Limb (tissue), 2 donors: ENCODE measurements at regions not wholly inside any gene's neighbourhood (a gene's known extent, or its start where the extent isn't known, plus 50 kb on each side); places are given as distances from the start of the nearest gene placed in this dataset.

Source experiments
- DNase-seq, 2 donors: peaks; one replicate each; pipeline ENCODE4 v3.0.0-alpha.2; 2016; ENCODE audit errors: extremely low spot score in 2 of 2

DNA sequence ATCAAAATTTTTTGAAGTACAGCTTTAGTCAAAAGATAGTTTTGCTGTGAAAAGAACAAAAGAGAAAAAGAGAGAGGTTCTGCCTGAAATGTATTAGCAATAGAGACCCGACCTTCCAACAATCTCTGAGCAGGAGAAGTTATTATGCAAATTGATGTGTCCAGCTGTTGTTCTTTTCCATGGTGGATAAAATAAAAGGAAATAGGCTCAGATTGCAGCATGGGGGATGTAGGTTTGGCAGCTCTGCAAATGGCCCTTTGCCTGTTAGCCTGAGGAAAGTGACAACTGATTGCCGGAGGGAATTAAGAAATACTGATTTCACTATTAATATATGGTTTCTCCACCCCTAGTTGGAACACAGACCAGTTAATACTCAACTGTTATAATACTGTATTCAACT, 1283.2 kb upstream of the NXPH2 start:
- peak; percentile 31 to 74 for DNase-seq

DNA sequence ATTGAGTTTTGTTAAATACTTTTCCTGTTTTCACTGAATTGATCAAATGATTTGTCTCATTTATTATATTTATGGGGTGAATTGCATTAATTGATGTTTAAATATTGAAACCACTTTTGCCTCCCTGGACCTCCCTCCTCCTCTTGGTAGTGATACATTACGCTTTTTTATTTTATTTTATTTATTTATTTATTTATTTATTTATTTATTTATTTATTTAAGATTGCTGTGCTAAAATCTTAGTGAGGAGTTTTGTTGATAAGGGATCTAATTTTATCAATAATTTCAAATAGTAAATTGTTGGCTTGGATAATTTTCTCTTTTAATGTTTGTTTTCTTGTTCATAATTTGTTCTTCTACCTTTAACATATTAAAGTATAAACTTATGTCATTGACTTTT, 1281.0 kb upstream of the NXPH2 start:
- no peak for DNase-seq

DNA sequence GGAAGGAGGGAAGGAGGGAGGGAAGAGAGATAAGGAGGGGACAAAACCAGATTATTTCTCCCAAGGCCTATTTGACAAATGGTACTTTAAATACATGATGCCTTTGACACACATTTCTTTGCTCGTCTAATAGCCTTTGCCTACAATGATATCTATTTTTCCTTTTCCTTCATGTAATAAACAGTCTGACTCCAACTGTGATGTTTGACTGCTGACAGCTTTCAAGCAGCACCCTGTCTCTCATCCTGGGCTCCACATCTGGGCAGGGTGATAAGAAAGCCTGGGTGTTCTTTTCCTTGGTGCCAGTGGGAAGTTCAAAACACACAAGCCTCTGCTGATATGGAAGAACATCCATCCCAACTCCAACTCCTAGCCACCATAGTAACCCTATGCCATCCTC, 1277.7 kb upstream of the NXPH2 start:
- no peak for DNase-seq

DNA sequence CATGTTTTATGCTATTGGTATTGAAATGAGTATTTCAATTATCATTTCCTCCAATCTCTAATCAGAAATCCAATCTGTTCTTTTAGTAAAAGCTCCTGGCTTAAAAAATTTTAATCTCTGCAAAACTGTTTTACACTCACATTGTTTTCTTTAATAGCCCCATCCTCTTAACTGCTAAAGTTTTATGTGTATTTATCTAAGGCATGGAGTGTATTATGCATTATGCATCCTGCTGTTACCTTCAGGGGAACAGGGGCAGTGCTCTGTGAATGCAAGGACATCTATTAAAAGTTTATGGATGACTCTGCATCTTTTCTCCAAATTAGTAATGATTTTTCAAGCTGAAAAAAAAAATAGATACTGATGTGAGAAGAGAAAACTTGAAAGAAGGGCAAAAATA, 1261.6 kb upstream of the NXPH2 start:
- DNase-seq = no peak

DNA sequence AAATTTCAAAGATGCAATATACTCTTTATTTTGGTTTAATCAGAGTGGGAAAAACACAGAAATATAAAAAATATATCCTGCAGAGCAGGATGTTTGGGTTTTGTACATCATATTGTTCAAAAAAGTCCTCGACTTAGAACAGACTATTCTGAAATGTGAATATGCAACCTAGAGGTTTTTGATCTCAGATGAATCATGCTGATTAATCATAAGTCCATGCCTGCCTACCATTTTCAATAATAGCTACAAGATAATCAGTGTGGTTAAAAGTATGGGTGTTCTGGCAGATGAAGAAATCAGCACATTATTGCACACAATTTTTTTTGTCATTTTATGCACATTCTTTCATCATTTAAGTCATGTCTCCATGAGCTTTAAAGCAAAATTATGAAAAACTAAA, 1261.0 kb upstream of the NXPH2 start:
- no peak for DNase-seq

DNA sequence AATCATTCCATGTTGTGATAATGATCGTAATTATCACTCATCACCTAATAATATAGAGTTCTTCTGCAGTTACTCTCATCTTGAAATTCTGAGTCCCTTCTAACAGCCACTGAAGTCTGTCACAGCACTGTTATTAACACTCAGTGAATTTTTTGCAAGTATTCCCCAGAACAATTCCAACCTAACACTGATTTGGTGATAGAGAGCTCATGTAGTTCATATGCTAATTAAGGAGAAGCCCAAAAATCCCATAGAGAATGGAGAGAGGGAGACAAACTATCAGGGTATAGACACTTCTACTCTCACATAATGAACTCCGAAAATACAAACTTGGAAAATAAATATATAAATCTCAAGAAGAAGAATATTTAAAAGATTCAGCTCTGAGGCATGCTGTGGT, 1253.4 kb upstream of the NXPH2 start:
- DNase-seq = no peak

DNA sequence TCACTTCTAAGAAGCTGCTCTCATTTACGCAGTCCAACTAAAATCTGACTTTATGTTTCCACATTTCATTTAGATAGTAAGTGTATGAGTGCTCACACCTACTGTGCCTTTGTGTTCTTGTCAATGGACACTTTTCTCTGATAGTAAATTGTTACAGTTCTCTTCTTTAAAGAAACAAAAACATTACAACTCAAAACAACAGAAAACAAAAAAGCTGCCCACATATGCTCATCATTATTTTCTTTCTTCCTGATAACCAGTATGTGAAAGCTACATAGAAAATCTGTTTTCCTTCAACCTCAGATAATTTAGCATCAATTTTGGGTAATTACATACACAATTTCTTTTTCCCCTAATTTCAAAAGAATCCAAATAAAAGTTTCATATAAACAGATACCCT, 1247.8 kb upstream of the NXPH2 start:
- DNase-seq = no peak

DNA sequence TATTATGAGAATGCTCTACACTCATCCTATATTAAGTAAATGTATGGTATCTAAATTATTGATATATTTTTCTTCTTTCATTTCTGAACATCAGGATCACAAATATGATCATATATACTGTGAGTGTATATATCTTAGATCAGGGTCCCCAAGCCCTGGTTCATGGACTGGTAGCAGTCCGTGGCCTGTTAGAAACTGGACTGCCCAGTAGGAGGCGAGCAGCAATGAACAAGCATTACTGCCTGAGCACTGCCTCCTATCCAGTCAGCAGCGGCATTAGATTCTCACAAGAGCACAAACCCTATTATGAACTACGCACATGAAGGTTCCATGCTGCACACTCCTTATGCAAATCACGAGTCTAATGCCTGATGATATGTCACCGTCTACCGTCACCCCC, 1247.1 kb upstream of the NXPH2 start:
- DNase-seq = no peak

DNA sequence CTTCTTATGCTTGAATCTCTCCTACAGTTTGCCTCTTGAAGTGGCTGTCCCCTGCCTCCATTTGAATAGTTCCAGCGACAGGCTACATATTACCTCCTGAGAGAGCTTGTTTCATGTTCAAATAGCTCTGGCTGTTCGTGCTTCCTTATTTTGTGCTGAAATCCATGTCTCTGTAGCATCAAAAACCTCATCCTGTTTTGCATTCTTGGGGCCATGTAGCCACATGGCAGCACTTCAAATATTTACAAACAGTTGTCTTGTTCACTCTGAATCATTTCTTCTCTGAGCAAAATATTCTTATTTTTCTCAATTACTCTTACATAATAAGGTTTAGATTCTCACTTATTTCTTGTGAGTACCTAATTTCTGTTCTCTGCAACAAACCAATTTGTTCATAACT, 1243.1 kb upstream of the NXPH2 start:
- no peak for DNase-seq

DNA sequence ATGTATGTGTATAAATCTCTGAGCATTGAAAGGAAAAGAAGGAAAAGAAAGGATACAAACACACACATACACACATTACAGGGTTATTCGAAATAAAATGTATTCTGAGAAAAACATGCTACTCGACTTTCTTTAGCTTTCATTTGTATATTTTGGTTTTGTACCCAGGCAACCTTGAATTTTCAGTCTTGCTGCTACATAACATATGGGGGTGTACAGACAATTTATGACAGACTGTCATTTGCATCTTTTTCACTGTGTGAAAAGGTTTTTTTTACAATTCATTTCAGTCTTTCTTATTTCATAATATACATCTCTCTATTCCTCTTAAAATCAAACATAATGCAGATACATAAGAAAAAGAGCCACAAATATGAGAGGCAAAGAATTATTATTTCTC, 1238.4 kb upstream of the NXPH2 start:
- DNase-seq = no peak

DNA sequence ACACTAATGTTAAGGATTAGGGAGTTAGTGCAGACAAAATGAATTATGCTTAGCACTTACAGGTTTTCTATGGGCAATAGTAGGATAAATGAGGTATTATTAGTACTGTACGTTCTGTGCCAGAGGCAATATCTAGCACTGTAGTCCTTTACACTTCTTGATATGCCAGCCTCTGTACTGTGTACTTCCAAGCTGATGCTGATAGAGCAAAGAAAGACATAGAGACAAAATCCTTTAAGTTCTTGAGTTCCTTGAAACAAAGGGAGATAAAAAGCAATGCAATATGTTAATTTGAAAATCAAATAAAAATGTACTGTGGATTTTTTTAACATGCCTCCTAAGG, 1234.0 kb upstream of the NXPH2 start:
- DNase-seq = no peak

DNA sequence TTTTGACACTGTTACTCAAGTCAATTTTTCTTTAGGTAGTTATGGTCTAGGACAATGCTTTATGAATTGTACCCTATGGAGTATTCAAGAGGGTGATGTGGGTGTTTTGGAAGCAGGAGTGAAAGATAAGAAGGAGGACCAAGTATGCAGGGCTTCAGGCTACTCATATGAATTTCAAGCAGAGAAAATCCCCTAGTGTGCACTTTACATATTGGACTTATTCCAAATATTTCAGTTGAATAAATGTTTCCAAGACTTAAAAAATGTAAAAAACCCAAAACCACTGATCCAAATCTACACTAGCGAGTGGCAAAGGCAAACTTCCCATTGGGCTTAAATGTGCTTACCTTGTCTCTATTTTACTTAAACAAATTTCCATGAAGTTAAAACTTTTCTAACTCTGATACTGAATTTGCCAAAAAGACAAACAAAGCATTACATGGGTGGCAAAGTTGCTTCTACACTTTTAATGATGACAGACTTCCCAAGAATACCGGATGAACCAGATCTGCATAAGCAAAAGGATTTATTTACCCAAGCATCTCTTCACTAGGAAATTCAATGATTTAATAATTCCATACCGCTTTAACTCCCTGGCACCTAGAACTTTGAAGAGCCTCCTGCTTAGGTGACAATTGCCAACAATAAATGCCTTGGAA, 1233.5 kb upstream of the NXPH2 start:
- no peak for DNase-seq

DNA sequence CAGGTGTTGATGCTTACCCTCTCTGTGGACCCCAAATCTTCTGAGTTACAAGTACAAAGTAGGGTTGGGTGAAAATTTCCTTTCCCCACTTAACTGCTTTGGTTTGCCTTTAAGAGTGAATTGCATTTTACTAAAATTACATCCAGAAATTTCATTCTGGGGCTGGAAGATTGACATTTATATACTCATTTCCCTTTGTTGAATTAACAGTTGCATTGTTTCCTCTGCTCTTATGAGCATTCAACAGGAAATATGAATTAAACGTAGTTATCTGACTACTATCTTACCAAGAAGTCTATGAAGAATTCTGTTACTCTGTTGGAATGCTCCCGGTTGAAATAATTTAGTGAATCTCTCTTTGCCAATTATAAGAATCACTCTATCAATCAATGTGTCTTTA, 1231.1 kb upstream of the NXPH2 start:
- no peak for DNase-seq

DNA sequence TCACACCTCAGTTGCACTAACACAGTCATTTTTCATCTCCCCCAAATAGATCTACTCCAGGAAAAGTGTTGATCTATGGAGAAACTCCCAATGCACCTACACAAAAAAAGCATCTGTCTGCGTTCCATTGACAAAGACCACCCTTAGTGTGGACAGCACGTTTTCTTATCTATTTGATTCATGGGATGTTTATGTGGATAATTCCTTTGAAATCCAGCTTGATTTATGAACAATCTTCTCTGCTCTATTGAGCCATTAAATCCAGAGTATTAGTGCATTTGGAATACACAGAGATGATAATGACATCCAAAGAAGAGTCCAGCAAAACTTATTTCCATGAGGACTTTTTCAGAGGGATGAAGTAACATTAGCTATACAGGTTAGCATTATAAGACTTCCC, 1221.9 kb upstream of the NXPH2 start:
- DNase-seq = no peak

DNA sequence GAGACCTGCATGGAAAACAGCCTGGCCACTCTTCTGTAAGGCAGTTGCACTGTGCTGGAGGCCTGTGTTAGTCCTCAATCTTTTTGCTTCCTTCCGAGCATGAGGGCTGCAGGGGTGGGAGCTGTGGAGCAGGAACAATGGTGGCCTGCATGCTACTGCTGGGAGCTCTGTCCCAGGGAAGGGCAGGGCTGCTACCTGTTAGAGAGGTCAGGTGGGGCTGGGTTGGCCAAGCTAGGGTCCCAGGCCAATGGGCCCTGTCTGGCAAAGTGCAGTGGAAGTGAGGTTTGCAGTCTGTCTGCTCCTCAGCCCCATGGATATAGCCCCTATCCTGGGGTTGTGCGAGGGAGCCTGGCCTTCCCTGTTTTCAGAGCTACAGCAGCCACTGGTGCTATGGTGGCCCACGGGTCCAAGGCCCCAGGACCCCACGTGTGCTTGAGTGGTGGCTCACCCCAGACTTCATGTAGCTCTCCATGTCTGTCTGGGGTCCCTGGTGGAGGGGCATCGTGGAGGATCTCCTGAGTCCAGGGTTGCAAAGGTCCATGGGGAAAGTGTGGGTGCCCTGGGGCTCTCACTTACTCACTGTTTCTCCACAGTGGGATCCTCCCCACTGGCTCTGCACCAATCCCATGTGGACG, 1212.6 kb upstream of the NXPH2 start:
- no peak for DNase-seq

DNA sequence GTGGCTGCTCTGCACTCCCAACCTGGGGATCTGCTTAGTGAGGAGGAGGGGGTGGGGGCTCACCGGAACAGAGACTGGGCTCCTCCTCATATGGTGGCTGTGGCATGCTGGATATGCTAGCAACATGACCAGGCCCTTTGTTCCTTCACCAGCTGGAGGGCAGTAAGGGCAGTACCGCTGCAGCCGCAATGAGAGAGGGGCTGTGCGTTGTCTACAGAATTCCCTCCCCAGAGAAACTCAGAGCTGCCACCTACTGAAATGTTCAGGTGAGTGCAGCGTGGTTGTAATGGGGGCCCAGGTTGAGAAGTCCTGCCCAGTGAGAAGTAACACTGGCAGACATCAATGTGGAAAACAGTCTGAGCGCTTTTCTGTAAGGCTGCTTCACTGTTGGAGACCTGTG, 1211.9 kb upstream of the NXPH2 start:
- no peak for DNase-seq

DNA sequence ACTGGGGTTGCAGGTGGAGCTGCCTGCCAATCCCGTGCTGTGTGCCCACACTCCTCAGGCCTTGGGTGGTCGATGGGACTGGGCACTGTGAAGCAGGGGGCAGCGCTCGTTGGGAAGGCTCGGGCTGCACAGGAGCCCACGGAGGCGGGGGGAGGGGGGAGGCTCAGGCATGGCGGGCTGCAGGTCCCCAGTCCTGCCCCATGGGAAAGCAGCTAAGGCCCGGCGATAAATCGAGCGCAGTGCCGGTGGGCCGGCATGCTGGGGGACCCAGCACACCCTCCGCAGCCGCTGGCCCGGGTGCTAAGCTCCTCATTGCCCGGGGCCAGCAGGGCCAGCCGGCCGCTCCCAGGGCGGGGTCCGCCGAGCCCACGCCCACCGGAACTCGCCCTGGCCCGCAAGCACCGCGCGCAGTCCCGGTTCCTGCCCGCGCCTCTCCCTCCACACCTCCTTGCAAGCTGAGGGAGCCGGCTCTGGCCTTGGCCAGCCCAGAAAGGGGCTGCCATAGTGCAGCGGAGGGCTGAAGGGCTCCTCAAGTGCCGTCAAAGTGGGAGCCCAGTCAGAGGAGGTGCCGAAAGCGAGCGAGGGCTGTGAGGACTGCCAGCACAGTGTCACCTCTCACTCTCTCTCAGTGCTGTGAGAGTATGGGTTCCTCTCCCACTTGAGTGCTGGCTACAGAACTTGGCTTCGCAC, 1210.6 kb upstream of the NXPH2 start:
- no peak for DNase-seq

DNA sequence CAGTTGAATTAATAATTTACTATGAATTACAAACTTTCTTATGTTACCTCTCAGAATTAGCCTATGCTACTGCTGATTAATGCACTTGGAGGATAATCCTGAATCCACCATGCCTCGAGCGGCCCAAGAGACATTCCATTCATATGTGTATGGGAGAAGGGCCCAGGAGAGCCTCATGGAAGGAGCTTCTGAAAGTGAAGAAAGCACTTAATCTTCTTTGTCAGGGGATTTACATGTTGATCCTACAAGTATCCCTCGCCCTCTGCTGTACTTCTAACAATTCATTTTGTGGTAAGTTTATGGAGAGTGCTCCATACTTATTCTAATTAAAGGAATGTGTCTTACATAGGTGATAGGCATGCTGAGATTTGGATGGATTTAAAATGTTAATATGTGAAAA, 1189.1 kb upstream of the NXPH2 start:
- DNase-seq = no peak

DNA sequence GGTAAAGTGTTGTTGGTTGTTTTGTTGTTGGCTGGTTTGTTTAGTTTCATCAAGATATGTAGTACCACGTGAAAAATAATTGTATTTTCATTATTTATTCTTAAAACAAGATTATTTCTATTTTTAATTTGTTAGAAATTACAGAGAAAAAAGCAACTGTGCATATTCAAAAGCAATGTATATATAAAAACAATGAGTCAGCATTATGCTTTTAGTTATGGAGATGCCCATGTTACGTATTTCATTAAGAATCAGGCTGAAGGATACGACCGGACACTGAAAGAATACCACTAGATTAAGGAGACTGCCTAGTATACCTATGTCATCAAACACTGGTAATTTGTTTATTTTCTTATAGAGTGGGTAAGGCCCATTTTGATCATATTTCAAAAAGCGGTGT, 1188.4 kb upstream of the NXPH2 start:
- no peak for DNase-seq

DNA sequence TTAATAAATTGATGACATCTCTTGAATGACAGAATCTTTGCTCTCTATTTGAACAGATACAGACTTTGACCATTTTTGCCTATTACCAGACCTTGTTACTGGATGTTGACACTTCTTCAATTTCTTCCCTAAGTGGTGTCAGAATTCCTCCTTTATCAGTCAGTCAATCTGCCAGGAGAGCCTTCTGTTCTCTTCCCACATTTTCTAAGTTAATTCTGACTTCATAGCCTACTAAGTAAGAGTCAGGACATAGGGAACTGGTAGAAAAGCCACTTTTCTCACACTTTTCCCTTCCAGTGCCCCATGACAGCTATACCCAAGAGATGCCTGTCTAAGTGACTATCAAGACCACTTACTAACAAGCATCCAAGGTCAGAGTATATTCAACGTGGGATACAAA, 1187.5 kb upstream of the NXPH2 start:
- DNase-seq = no peak

DNA sequence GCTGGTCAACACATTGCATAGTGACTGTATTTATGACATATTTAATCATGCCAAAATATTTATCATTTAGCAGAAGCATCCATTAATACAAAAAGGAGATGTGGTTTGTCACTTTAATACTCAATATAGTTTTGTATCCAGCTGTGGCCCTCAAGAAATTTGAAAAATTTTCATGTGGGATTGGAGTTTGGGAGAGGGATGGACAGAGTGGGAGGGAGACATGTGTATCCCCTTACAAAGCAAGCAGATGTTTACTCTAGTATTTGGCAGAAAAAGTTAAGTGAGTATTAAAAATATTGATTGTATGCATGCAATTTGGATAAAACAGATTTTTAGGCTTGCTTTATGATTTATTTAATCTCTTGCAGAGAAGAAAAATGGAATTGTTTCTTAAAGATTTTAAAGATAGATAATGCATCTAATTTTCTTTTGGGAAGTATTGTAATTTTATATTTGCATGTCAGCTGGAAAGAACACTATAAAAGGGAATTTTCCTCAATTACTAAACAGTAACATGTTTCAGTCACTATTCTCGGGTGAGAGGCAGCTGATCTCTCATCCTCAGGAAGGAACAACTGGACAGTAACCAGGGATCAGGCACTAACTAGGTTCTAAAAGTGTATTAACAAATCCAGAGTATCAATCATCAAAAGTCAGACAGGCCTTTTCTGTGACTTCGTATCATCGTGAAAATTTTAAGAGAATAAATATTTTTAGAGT, 1184.7 kb upstream of the NXPH2 start:
- DNase-seq = peak in 1 of 2 donors; percentile 19

DNA sequence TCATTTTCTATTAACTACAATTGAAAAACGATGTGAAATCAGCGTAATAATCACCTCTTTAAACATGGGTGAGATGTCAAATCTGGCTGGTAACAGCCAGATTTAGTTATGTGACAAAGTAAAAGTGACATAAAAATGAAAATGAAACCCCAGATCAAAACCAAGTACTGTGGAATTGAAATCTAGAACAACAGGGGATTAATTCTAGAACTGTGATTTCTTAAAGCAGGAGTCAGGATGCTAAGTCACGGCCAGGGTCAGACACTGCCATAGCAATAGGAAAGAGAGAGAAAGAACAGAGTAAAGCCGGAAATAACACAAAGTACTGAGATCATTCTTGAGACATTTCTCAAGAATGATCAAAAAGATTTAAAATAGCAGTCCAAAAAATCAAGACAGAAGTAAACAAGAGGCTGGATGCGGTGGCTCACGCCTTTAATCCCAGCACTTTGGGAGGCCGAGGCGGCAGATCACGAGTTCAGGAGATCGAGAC, 1183.7 kb upstream of the NXPH2 start:
- DNase-seq = no peak
